HG02798 (cell line): ENCODE measurements at regions not wholly inside any gene's neighbourhood (a gene's known extent, or its start where the extent isn't known, plus 50 kb on each side); places are given as distances from the start of the nearest gene placed in this dataset.
A peak's percentile ranks its signal among the peaks of the same experiment; 100 is the strongest.
"Not testable (repeated sequence)": the region's sequence is repeated elsewhere in the genome, so short reads cannot be mapped to it uniquely, and the experiment has no call there.

Experiments
- ATAC-seq: cut with Tn5 transposase; IDR thresholded peaks from one replicate; pipeline ENCODE4 v1.9.1; 2021; ENCODE audit warnings: mild to moderate bottlenecking; ENCODE audit not compliant: unreplicated experiment, poor library complexity

DNA sequence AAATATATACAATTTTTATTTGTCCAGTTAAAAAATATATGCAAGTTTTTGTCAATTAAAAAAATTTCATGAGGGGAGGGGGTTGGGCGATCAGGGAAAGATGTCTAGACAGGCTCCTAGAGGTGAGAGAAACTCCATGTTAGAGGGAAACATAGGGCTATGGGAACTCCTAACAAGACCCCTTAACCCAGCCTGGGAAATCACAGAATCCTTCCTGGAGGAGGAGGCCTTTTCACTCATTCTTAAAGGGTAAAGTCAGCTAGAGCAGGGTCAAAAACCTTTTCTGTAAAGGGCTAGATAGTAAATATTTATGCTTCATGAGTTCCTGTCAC lies 75.9 kb upstream of the PTPN1 start:
- ATAC-seq, result no peak

DNA sequence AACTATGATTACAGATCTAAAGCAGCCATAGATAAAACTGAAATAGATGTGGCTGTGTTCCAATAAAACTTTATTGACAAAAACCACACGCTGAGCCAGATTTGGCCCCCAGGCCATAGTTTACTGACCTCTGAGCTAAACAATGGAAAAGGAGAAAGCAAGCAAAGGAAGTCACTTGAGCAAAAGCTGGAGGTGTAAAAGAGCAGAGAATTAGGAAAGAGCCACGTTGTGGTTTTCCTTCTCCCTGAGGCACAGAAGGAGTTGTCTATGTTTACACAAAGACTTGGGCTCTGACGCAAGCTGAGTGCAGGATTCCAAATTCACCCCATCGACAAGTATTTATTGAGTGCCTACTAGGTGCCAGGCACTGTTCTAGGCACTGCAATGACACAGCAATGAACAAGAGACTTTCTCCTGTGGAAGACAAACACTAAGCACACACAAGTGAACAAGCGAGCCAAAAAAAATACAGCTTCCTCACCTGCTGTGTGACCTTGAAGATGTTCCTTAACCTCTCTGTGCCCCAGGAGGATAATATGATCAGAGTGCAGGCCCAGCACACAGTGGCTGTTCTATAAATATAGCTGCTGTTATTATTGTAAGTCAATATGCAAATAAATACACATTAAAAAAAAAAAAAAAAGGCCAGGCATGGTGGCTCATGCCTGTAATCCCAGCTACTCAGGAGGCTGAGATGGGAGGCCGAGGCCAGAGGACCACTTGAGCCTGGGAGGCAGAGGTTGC lies 75.4 kb upstream of the PTPN1 start:
- no peak for ATAC-seq

- no peak for ATAC-seq
Measured at GRCh38 chr20:50435397-50436051, 74.7 kb upstream of the PTPN1 start.

- no peak for ATAC-seq
Measured at GRCh38 chr20:50436052-50436656, 74.0 kb upstream of the PTPN1 start.

DNA sequence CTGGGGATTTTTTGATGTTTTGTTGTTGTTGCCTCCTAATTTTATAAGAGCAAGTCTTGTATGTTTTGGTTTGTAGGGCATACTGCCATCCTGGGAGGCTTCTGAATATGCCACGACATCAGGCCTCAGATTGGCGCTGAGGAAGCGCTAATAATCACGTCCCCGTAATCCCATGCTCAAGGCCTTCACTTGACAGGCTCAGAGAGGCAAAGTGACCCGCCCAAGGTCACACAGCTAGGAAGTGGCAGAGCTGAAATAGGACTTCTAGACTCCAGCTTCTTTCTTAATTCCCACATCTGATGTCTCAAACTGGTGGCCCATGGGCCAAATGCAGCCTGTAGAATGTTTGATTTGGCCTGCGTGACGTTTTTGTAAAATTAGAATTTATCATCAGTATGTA lies 73.5 kb upstream of the PTPN1 start:
- ATAC-seq, result no peak

DNA sequence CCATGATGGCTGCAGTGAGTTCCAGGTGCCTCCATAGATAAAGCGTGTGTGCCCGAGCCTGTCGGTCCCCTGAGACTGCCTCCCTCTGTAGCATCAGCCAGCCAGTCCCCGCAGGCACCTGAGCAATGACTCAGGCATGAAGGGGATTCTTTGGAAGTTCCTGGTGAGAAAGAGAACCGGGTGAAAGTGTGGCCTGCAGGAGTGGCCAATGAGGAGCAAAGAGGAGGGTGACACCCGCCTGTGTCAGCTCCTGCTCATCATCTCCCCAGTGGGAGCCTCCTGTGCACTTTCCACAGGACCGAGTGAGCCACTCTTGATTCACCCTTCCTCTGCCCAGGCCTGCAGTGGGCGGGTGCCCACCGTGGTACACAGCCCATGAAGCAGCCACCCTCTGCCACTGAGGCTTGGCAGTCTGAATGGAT lies 71.2 kb upstream of the PTPN1 start:
- no peak for ATAC-seq

- no peak for ATAC-seq
Measured at GRCh38 chr20:50439539-50440453, 70.4 kb upstream of the PTPN1 start.

GRCh38 chr20:50442512-50442911 lies 67.7 kb upstream of the PTPN1 start:
- ATAC-seq, result no peak

GRCh38 chr20:50445354-50446151 lies 64.6 kb upstream of the PTPN1 start:
- no peak for ATAC-seq

- no peak for ATAC-seq
Measured at GRCh38 chr20:50446351-50447101, 63.7 kb upstream of the PTPN1 start.

DNA sequence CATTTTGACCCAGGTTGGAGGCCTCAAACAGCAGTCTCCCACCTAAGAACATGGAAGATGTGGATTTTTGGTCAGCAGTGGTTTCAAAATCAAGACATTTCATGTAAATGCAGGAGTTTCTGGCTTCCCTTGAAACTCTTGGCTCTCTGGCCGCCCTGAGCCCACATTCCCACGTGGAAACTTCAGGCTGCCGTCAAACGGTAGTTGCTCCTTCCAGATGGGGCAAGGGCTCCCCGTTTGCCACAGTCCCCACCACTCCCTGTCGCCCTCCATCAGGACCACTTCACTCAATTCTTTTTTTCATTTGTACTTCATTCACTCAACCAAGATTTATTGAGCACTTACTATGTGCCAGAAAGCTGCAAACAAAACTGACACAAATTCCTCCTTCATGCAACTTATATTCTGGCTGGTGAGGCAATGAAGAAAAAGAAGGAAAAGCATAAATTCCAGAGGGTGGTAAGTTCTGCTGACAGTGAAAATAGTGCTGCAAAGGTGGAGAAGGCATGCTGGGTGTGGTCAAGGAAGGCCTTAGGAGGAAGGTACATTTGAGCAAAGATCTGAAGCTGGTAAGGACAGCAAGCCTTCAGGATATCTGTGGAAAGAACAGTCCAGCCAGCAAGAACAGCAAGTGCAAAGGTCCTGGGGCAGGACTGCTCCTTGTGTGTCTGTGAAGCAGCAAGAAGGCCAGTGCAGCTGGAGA lies 62.9 kb upstream of the PTPN1 start:
- ATAC-seq, result no peak

DNA sequence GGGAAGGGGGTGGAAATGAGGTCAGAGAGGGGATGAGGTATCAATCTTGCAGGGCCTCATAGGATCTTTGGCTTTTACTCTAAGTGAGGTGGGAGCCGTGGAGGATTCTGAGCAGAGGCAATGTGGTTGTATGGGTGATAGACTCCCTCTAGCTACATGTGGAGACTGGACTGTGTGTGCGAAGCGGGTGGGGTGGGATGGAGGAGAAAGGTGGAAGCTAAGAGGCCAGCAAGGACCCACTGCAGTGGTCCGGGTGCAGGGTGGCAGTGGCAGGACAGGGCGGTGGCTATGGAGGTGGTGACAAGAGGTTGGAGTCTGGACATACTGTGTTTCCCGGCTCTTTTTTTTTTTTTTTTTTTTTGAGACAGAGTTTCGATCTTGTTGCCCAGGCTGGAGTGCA lies 62.4 kb upstream of the PTPN1 start:
- ATAC-seq, result no peak

DNA sequence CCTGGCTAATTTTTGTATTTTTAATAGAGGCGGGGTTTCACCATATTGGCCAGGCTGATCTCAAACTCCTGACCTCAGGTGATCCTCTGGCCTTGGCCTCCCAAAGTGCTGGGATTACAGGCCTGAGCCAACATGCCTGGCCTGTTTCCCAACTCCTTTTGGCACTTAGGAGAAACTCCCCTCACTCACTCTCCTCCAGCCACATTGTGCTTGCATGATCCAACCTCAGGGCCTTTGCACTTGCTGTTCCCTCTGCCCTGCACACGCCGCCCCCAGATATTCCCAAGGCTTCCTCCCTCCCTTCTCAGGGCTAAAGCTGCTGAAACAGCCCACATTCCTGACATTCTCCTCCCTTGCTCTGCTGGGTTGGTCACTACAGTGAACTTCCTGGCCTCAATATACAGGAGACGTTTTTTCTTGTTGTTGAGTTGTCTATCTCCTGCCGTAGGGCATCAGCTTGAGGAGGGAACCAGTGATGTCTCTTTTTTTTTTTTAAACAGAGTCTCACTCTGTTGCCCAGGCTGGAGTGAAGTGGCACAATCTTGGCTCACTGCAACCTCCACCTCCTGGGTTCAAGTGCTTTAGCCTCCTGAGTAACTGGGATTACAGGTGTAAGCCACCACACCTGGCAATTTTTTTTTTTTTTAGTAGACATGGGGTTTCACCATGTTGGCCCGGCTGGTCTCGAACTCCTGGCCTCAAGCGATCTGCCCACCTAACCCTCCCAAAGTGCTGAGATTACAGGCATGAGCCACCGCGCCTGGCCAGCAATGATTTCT lies 61.4 kb upstream of the PTPN1 start:
- not testable (repeated sequence) for ATAC-seq

DNA sequence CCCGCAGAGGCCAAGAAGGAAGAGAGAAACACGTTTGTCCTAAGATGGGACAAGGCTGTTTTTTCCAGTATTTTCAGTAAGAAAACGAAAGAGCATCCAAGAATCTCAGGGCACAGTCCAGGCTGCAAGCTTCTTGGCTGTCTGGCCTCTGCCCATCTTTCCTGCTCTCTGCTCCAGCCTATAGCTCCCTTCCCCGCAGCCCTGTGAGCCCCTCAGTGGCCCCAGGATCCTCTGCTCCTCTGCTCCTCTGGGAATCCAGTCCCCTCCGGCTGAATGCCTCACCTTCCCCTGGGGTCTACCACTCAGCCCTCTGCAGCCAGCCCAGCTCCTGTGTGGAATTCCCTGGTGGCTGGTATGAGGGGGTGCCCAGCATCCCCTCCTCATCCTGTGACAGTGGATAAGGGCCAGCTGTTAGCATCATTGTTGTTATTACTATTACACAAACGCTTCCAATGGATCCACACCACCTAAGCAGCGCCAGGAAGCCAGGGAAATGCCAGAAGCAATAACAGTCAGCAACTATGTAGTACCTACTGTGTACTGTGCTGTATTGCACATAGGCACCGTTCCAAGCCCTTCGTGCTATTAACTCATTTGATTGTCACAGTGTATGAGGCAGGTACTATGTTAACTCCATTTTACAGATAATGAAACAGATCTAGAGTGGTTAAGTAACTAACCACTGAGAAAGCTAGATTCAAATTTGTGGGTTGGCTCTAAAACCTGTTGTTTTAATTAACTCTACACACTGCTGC lies 60.3 kb upstream of the PTPN1 start:
- ATAC-seq, result peak; percentile 62

DNA sequence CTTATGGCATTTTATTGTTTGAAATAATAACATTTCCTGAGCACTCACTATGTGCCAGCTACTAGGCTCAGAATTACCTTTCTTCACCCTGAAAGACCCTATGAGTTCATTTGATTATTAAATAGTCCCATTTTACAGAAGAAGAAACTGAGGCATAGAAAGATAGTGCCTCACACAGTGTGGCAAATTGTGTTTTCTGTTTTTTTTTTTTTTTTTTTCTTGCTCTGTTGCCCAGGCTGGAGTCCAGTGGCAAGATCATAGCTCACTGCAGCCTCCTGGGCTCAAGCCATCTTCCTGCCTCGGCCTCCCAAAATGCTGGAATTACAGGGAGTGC lies 59.7 kb upstream of the PTPN1 start:
- ATAC-seq, result no peak

DNA sequence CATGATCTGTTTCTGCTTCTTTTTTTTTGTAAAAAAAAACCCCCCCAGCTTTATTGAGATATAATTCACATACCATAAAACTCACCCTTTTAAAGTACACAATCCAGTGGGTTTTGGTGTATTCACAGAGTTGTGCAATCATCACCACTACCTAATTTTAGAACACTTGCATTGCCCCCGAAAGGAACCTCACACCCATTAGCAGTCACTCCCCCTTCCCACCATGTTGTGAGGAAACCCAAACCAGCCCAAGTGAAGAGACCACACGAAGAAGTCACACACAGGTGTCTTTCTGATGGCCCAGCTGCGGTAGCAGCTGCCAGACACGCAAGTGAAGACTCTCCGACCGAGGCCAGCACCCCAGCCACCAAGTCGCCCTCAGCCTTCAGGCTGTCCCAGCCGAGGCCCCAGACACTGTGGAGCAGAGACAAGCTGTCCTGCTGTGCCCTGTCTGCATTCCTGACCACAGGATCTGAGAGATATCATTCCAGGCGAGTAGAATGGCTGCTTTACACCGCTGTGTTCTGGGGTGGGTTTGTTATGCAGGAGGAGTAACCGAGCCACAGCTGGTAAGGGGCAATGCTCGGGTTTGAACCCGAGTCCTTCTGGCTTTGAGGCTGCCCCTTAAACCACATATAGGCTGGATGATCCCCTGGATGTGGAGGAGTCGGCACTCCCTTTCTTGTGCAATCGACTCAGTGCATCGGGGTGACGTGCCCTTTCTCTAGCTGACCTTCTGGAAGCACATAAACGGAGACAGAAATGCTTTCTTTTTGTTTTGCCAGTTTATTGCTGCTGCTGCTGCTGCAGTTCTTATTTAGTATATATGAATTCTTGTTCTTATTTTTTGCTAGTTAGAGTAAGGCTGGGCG lies 59.1 kb upstream of the PTPN1 start:
- peak; percentile 84 for ATAC-seq
